Endothelial cell of umbilical vein (primary cell): ENCODE measurements at regions not wholly inside any gene's neighbourhood (a gene's known extent, or its start where the extent isn't known, plus 50 kb on each side); places are given as distances from the start of the nearest gene placed in this dataset.

ENCODE experiments used
- BruUV-seq: library from RNA; stranded (reverse); fragments of 400-500 nt; replicated peaks from 2 replicates; lab custom pipeline; 2021; lab: Mats Ljungman, UMichigan
- CTCF ChIA-PET: fragments of 300-600, 350-600 bp; sonication (Branson Sonifier 250); formaldehyde crosslinking; loops from one replicate; lab custom pipeline; 2021; ENCODE audit warnings: antibody characterized with exemption, inconsistent platforms; lab: Charles Lee
- POLR2A ChIA-PET: fragments of 300-600, 350-600 bp; sonication (Branson Sonifier 250); formaldehyde crosslinking; loops from one replicate; lab custom pipeline; 2021; ENCODE audit warnings: antibody characterized with exemption, inconsistent platforms; lab: Charles Lee
- DNase-seq: peaks from one replicate; pipeline ENCODE4 v3.0.0-alpha.2; 2011; ENCODE audit warnings: low read depth, low spot score
- FAIRE-seq: peaks from 2 replicates; lab custom pipeline; 2011; peaks lifted over from hg19 to GRCh38; lab: Jason Lieb, UNC
- H2AFZ ChIP-seq: 2 replicates; pipeline ENCODE4 v1.6.0; 2012; ENCODE audit warnings: low read depth, low read length, control low read depth, inconsistent platforms
- H3K27ac ChIP-seq: 2 replicates; pipeline ENCODE4 v1.5.1; 2011; ENCODE audit warnings: low read depth, mild to moderate bottlenecking, control low read depth, low read length, moderate library complexity; ENCODE audit not compliant: insufficient read depth
- H3K27me3 ChIP-seq, 2 experiments: 2 replicates each; pipeline versions ENCODE4 v1.6.0 to v1.6.1; 2011; ENCODE audit warnings: low read length in 2 of 2, mixed read lengths in 1 of 2; ENCODE audit not compliant: control insufficient read depth in 2 of 2, insufficient read depth in 2 of 2
- H3K36me3 ChIP-seq, 2 experiments: 2 replicates in 1 of 2; 3 replicates in 1 of 2; pipeline ENCODE4 v1.5.1; 2011; ENCODE audit warnings: low read length in 2 of 2, mild to moderate bottlenecking in 1 of 2, moderate library complexity in 1 of 2; ENCODE audit not compliant: control insufficient read depth in 2 of 2, insufficient read depth in 2 of 2; ENCODE audit errors: extremely low read depth in 1 of 2
- H3K4me1 ChIP-seq: 3 replicates; pipeline ENCODE4 v1.5.1; 2011; ENCODE audit warnings: mild to moderate bottlenecking, low read length; ENCODE audit not compliant: control insufficient read depth, insufficient read depth; ENCODE audit errors: extremely low read depth
- H3K4me2 ChIP-seq: 2 replicates; pipeline ENCODE4 v1.6.1; 2011; ENCODE audit warnings: low read length, control low read depth, mixed read lengths; ENCODE audit not compliant: insufficient read depth
- H3K4me3 ChIP-seq, 3 experiments: fragments of 200-600 bp in 1 of 3; sonication (generic), shearing (Covaris generic) in 1 of 3; replicated peaks in 1 of 3; 2 replicates each; pipeline ENCODE4 v1.5.1; 2011 to 2016; ENCODE audit warnings: control low read depth in 3 of 3, low read length in 3 of 3, mild to moderate bottlenecking in 2 of 3, inconsistent platforms in 1 of 3, low read depth in 1 of 3, moderate library complexity in 1 of 3; ENCODE audit not compliant: insufficient read depth in 1 of 3
- H3K79me2 ChIP-seq: 2 replicates; pipeline ENCODE4 v1.6.0; 2012; ENCODE audit warnings: low read length, inconsistent platforms; ENCODE audit not compliant: control insufficient read depth, insufficient read depth
- H3K9ac ChIP-seq: replicated peaks from 2 replicates; pipeline ENCODE3; 2011; ENCODE audit warnings: low read length, control low read depth; ENCODE audit not compliant: insufficient read depth; ENCODE audit errors: extremely low read depth
- H3K9me1 ChIP-seq: replicated peaks from 3 replicates; pipeline ENCODE4 v1.6.0; 2011; ENCODE audit warnings: mild to moderate bottlenecking, low read length; ENCODE audit not compliant: control insufficient read depth, insufficient read depth; ENCODE audit errors: extremely low read depth
- H3K9me3 ChIP-seq: replicated peaks from 2 replicates; pipeline ENCODE4 v1.5.1; 2012; ENCODE audit warnings: low read length, inconsistent platforms; ENCODE audit not compliant: control insufficient read depth, insufficient read depth
- H4K20me1 ChIP-seq: replicated peaks from 2 replicates; pipeline ENCODE3; 2011; ENCODE audit warnings: mild to moderate bottlenecking, low read length; ENCODE audit not compliant: control insufficient read depth, insufficient read depth; ENCODE audit errors: extremely low read depth
- CTCF ChIP-seq, 2 donors: IDR thresholded peaks; 1 replicate in 1 of 2; 2 replicates in 1 of 2; pipeline ENCODE4 v1.5.1; 2011; ENCODE audit warnings: low read length in 2 of 2, mild to moderate bottlenecking in 2 of 2, moderate library complexity in 2 of 2, control low read depth in 1 of 2, inconsistent platforms in 1 of 2, low read depth in 1 of 2; ENCODE audit not compliant: insufficient read depth in 1 of 2; ENCODE audit errors: extremely low read depth in 1 of 2
- FOS ChIP-seq: IDR thresholded peaks from 2 replicates; pipeline ENCODE4 v1.6.1; 2011; ENCODE audit warnings: mild to moderate bottlenecking, low read length, moderate library complexity, borderline replicate concordance; ENCODE audit not compliant: insufficient read depth
- JUN ChIP-seq: IDR thresholded peaks from 2 replicates; pipeline ENCODE4 v1.6.1; 2011; ENCODE audit warnings: borderline replicate concordance, low read depth; ENCODE audit not compliant: insufficient read length, insufficient read depth
- MAX ChIP-seq: IDR thresholded peaks from 2 replicates; pipeline ENCODE4 v1.6.1; 2011; ENCODE audit not compliant: insufficient read depth, insufficient read length
- MYC ChIP-seq: IDR thresholded peaks from one replicate; pipeline ENCODE4 v1.6.1; 2011; ENCODE audit warnings: mild to moderate bottlenecking, low read depth, low read length
- POLR2AphosphoS5 ChIP-seq: IDR thresholded peaks from 2 replicates; pipeline ENCODE4 v1.6.1; 2012; ENCODE audit warnings: low read depth, mild to moderate bottlenecking, control low read depth, low read length, moderate library complexity; ENCODE audit not compliant: insufficient read depth
- dilution Hi-C: fragments of 300-500 bp; cut with MboI; formaldehyde crosslinking; loops from one replicate; pipeline ENCODE4 v1.15.0; 2019; ENCODE audit warnings: low sequenced_read_pairs; ENCODE audit not compliant: extremely low pct_ligation_motif_present
- intact Hi-C: fragments of 100-400 bp; cut with micrococcal nuclease; formaldehyde crosslinking; loops from one replicate; pipeline ENCODE4 v1.10.0; 2022

GRCh38 chrX:112901869-112902725, 61.5 kb upstream of the AMOT start:
- no peaks in the 10 kb centered on the region for H3K79me2 ChIP-seq
- H3K36me3 ChIP-seq = no peaks in the 10 kb centered on the region
- intact Hi-C loops (no loop called here), dilution Hi-C loops (no loop called here)
- no peaks in the 10 kb centered on the region for H3K9me3 ChIP-seq
- H3K4me2 ChIP-seq = no peak overlapping the region
- no peak overlapping the region for H3K27ac ChIP-seq
- ChIA-PET POLR2A (no interaction called here), CTCF (no interaction called here)
- FAIRE-seq (no peak), DNase-seq (no peak)
- no TSS peak for BruUV-seq
- no peak overlapping the region for H3K4me3 ChIP-seq
- no peaks in the 10 kb centered on the region for H3K27me3 ChIP-seq
- no peaks in the 10 kb centered on the region for H3K4me1 ChIP-seq
- H2AFZ ChIP-seq = no peak overlapping the region
- H3K9me1 ChIP-seq = no peaks in the 10 kb centered on the region
- no peaks in the 10 kb centered on the region for H4K20me1 ChIP-seq
- no peak overlapping the region for H3K9ac ChIP-seq
- TF ChIP-seq FOS (no peak), POLR2AphosphoS5 (no peak), CTCF (IDR thresholded peaks at IDR 0.05; ENCODE audit: extremely low read depth in 1 of 2, insufficient read depth in 1 of 2, low read depth in 1 of 2, low read length in 2 of 2) (no peak), MAX (no peak), MYC (no peak), JUN (no peak)
